ENCODE measurements at regions not wholly inside any gene's neighbourhood (a gene's known extent, or its start where the extent isn't known, plus 50 kb on each side); places are given as distances from the start of the nearest gene placed in this dataset.

- no peak for TF ChIP-seq CTCF (optimal IDR thresholded peaks at IDR 0.05 in 1 of 3, IDR thresholded peaks at IDR 0.05 in 1 of 3, conservative IDR thresholded peaks at IDR 0.05 in 1 of 3; ENCODE audit: extremely low read depth in 1 of 3, insufficient read depth in 2 of 3, low read length in 3 of 3)
- no peak for TF ChIP-seq EZH2 (IDR thresholded peaks at IDR 0.05; ENCODE audit: low read length)
Measured at GRCh38 chr5:56342616-56343015, 109.5 kb upstream of the ANKRD55 start.
